ENCODE measurements at regions not wholly inside any gene's neighbourhood (a gene's known extent, or its start where the extent isn't known, plus 50 kb on each side); places are given as distances from the start of the nearest gene placed in this dataset.

- DNase-seq (ENCODE audit: low spot score), result no peak
These were observed 134.9 kb upstream of the LRFN2 start for GRCh38 chr6:40722091-40722490.

DNA sequence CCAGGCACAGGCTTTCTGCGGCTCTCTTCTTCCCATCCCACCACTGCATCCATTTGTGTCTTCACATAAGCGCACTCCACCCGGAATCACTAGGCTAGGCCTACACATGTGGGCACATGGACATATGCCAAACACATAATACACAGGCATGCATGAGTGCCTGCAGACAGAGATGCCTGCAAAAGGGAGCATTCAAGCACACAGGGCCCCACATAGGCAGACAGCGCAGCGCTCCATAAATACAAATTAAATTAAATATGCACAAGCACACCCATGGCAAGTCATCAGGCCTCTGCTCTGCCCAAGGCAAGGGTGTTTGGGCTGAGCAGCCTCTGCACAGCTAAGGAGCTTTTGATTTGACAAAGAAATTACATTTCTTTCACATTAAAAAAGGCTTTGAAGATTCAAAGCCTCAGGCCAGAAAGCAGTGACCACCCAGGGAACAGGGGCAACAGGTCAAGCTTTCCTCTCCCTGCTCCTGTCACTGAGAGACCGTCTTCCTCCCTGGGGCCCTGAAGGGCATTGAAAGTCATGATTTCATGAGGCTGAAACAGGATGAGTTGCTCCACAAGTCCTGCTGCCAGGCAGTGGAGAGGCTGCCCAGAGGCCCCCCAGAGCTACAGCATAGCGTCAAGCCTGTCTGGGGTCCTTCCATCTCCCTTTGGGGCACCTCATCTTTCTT is 134.2 kb upstream of the LRFN2 start:
- DNase-seq (ENCODE audit: low spot score), result no peak

GRCh38 chr6:40720375-40720748 is 133.2 kb upstream of the LRFN2 start:
- DNase-seq (ENCODE audit: low spot score), result no peak

DNA sequence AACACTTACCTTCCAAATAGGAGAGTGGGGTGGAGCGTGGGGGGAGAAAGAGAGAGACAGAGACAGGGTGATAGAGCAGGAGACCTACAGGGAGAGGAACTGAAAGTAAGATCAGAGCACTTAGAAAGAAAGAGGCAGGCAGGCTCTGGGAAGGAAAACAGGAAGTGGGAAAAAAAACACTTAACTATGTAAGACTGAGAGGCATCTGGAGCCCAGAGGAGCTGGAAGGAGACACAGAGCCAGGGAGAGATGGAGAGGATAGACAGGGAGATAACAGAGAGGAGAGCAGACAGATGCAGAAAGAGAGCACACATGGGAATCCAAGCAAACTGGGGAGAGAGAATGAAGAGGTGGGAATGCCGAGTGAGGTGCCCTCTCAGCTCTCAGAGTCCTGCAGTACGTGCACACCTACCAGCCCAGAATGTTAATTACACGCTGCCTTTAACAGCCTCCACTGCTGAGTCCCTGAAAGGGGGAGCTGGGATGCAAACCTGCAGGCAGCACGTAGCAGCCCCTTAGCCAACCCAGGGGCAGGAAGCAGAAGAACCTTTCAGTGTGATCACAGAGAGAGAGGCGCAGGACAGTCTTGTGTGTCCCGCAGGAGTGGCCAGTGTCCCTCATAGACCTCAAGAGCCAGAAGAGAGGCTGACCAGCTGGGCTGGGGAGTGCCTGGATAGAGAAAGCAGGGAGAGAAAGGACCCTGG is 132.7 kb upstream of the LRFN2 start:
- no peak for DNase-seq (ENCODE audit: low spot score)

- DNase-seq (ENCODE audit: low spot score), result no peak
These were observed 131.2 kb upstream of the LRFN2 start for GRCh38 chr6:40718401-40718800.

DNA sequence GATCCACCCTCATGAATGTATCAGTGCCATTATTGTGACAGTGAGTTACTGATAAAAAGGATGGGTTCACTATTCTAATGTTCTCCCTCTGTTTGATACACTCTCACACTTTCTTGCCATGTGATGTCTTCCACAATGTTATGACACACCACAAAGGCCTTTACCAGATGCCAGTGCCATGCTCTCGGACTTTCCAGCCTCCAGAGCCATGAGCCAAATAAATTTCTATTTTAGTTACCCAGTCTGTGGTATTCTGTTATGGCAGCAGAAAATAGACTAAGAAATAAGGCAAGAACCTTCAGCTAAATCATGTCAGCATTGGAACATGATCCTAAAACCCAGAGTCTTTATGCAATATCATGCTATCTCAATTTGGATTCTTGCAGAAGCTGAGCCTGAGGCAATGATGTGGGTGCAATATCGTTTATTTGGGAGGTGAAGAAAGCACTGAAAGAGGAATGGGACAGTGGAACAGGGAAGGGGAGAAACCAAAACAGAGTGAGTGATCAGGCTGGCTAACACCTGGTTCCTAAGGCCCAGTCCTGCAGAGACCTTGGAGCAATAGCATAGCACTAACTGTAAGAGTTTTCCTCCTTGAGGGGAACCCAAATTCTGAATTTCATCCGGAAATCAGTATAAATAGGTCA is 130.4 kb upstream of the LRFN2 start:
- DNase-seq (ENCODE audit: low spot score), result no peak

- no peak for DNase-seq (ENCODE audit: low spot score)
These were observed 128.6 kb upstream of the LRFN2 start for GRCh38 chr6:40715570-40716403.

GRCh38 chr6:40714576-40715564 is 127.7 kb upstream of the LRFN2 start:
- DNase-seq (ENCODE audit: low spot score), result peak; percentile 8

- no peak for DNase-seq (ENCODE audit: low spot score)
These were observed 127.0 kb upstream of the LRFN2 start for GRCh38 chr6:40714143-40714542.

DNA sequence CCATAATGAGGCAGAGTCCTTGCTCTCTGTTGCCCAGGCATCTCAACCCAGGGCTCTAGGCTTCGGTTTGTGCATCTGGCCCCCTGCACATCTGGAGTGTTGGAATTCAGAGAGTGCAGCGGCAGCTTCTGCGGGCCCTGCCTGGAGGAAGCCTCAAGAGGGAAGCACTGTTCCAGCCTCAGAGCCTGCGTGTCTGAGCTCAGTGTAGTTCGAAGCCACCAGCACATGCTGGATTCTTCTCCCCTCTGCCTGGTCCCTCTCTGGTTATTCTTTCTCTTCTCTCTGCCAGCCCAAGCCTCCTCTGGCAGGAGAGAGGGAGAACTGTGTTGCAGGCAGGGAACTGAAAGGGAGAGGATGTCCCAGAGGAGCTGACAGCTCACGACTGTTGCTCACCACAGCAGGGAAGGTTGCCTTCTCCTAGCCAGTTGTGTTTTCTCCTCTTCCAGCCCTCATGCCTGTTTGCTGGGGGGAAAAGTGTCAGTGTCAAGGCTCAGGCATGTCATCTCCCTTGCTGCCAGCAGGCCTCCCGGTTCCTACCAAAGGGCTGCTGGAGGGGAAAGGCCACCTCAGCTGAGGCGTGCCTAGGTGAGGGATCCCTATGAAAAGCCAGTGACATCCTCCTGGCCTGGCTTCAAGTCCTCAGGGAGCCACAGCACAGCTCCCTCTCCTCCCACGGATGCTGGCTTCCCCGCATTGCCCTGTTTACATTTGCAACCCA is 126.0 kb upstream of the LRFN2 start:
- no peak for DNase-seq (ENCODE audit: low spot score)

DNA sequence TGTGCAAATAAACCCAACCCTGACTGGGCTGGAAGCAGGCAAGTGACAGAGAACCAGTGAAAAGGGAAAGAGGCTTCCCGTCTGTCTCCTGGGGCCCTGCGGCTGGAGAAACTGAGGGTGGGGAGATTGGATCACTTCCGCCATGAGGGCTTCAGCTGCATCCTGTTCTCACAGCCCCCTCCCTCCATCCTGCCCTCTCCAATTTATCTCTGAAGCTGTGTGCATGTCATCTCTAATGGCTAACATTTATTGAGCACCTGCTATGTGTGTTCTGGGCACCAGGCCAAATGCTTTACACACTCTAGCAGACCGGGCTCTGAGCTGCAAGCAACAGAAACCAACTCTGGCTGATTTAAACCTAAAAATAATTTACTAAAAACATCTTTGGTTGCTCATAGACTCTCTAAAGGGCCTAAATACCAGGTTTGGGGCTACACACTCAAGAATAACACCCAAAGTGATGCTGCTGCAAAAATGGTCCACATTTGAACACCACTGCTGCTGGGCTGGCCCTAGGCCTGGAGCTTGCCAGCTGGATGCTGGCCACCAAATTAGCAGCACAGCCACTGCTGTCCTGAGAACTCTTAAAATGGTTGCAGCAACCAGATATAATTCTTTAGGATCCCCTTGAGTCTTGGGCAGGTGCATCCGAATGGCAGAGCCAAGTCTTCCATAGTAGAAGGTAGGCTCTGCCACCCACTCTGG is 123.6 kb upstream of the LRFN2 start:
- no peak for DNase-seq (ENCODE audit: low spot score)

DNA sequence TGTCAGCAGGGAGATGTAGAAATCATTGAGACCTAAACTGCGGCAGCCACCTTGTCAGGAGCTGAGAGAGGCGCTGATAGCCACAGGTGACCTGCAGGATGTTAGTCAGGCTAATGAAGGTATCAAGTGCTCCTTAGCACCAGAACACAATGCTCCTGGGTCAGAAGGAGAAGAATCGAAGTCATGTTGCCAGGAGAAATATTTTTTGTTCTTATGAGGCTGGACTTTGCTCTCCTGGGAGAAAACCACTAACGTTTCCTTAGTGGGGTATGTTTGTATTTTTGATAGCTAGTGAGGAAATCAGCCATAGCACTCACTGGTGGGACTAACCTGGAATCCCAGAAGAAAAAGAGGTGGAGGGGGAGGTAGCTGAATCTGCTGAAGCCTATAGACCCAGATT is 120.9 kb upstream of the LRFN2 start:
- DNase-seq (ENCODE audit: low spot score), result no peak

DNA sequence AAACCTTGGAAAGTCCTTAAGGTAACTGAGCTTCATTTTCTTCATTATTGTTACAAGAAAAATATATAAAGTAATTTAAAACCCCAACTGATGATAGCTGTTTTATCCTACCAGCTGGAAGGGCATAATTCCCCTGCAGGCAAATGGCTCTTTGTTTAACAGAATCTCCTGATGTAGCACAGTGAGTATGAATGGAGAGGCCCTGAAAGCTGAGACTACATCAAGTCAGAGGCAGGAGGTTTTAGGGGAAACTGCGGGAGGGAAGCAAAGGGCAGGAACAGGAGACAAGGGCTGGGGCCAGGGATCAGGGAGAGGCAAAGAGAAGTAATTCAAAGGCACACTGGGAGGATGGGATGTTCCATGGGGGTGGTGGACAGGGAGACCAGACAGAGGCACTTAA is 119.0 kb upstream of the LRFN2 start:
- no peak for DNase-seq (ENCODE audit: low spot score)

GRCh38 chr6:40705354-40705753 is 118.2 kb upstream of the LRFN2 start:
- no peak for DNase-seq (ENCODE audit: low spot score)

- no peak for DNase-seq (ENCODE audit: low spot score)
These were observed 114.3 kb upstream of the LRFN2 start for GRCh38 chr6:40701352-40702007.

DNA sequence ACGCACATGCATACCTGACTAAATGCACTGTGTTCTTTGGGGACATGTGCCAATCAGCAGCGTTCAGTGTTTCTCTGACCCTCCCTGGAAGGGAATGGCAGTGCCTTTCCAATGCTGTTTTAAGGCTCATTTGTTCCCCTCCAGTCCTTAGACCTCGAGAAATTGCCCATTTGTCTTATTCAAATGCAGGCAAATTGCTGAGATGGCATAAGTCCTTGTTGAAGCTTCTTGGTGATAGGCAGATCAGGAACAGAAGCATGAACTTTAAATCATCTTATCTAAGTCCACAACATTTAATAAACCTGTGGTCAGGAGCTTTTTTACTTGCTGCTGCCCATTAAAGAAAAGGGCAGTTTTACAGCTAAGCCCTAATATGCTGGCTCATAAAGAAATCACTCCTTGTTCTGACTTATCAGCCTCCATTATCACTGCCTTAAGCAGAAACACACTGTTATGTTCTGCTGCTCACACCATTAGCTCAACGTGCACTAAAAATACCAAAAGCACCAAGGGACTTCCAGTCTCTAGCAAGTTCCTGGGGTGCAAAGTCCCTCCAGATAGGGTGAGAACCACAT is 112.9 kb upstream of the LRFN2 start:
- DNase-seq (ENCODE audit: low spot score), result no peak

DNA sequence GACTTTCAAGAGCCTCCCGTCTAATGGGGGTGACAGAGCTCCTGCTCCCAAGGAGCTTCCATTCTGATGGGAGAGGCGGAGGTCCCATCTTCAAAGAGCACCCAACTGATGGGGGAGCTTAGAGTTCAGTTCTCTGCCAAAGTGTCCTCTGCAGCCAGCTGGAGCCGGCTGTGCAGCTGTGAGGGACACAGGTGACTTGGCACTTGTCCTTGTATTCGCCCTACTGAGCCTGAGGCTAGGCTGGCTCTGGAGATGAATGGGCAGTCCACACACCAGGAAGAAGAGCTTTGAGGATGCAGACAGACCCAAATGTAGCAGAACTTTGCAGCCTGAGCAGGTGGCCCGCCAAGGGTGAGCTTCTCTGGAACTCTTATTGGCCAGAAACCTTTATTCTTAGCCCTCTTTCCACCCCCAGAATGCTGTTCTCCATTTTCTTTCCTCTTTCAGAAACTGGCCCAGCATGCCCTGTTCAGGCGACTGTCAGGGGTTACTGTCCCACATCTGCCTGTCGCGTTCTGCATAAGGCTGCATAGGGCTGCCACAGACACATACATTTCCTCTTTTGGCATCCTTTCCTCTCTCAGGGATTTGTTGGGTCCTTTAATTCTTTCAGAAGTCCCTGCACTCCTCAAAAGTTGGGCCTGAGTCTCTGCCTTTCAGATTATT is 108.7 kb upstream of the LRFN2 start:
- no peak for DNase-seq (ENCODE audit: low spot score)

GRCh38 chr6:40695114-40695513 is 108.0 kb upstream of the LRFN2 start:
- DNase-seq (ENCODE audit: low spot score), result no peak

Data from HT-29 (cell line).